ENCODE measurements at regions not wholly inside any gene's neighbourhood (a gene's known extent, or its start where the extent isn't known, plus 50 kb on each side); places are given as distances from the start of the nearest gene placed in this dataset.
"Not testable (repeated sequence)": the region's sequence is repeated elsewhere in the genome, so short reads cannot be mapped to it uniquely, and the experiment has no call there.

DNA sequence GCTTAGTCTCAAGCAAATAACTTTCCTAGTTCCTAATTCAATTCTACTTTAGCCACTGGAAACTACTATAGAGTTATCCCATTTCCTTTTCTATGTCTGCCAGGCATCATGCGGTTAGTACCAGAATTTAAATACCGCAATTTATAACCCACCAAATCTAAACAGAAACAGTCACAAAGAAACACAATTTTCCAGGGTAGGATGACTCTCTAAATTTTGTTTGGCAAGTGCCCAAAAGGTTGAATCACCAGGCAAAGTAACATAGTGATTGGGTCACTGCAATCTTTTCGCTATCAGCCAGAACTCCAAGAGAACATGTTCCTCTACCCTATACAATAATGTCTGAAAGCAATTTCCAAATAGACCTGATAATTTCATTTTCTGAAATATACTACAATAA, 240.2 kb upstream of the GRIA3 start:
- Histone ChIP-seq H3K4me3 (no peak overlapping the region), H3K4me1 (replicated peaks) (no peaks in the 10 kb centered on the region), H3K36me3 (no peaks in the 10 kb centered on the region), H3K27ac (no peak overlapping the region), H3K27me3 (replicated peaks; ENCODE audit: insufficient read depth) (no peaks in the 10 kb centered on the region), H3K9me3 (no peaks in the 10 kb centered on the region)
- TF ChIP-seq POLR2A (IDR thresholded peaks at IDR 0.05) (no peak), POLR2AphosphoS5 (IDR thresholded peaks at IDR 0.05) (no peak)
- TF ChIP-seq, protein P1, sequence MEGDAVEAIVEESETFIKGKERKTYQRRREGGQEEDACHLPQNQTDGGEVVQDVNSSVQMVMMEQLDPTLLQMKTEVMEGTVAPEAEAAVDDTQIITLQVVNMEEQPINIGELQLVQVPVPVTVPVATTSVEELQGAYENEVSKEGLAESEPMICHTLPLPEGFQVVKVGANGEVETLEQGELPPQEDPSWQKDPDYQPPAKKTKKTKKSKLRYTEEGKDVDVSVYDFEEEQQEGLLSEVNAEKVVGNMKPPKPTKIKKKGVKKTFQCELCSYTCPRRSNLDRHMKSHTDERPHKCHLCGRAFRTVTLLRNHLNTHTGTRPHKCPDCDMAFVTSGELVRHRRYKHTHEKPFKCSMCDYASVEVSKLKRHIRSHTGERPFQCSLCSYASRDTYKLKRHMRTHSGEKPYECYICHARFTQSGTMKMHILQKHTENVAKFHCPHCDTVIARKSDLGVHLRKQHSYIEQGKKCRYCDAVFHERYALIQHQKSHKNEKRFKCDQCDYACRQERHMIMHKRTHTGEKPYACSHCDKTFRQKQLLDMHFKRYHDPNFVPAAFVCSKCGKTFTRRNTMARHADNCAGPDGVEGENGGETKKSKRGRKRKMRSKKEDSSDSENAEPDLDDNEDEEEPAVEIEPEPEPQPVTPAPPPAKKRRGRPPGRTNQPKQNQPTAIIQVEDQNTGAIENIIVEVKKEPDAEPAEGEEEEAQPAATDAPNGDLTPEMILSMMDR (IDR thresholded peaks at IDR 0.05), result no peak
- DNase-seq (ENCODE audit: low spot score), result no peak
- 95% methylated on average over 3 of the region's 3 CpGs for whole genome bisulfite sequencing
- intact Hi-C loops (cut with DNase I), result no loop called here

DNA sequence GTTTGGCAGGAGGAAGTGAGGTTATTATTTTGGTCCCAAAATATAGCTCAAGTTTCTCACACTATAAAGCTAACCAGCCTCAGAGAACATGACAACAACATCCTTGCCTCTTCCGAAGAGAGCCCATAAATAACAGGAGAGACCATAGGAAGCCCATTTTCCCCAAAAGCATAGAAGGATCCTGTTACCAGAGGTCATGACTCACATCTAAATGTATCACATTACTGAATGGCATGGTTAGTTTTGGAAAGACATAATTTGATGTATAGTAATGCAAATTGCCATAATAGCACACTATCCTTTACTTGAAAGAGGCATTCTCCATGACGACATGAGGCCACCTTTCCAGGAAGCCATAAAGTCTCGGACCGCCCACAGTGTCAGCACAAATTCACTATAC, 238.8 kb upstream of the GRIA3 start:
- intact Hi-C loops (cut with DNase I), result no loop called here
- Histone ChIP-seq H3K36me3 (no peaks in the 10 kb centered on the region), H3K4me3 (no peak overlapping the region), H3K9me3 (no peaks in the 10 kb centered on the region), H3K27ac (no peak overlapping the region), H3K27me3 (replicated peaks; ENCODE audit: insufficient read depth) (no peaks in the 10 kb centered on the region), H3K4me1 (replicated peaks) (no peaks in the 10 kb centered on the region)
- 81% methylated on average over 4 of the region's 4 CpGs for WGBS
- TF ChIP-seq POLR2A (IDR thresholded peaks at IDR 0.05), result no peak
- TF ChIP-seq POLR2AphosphoS5 (IDR thresholded peaks at IDR 0.05), result no peak
- TF ChIP-seq, protein P1 (IDR thresholded peaks at IDR 0.05), result no peak
- DNase-seq (ENCODE audit: low spot score), result no peak

- TF ChIP-seq POLR2A (IDR thresholded peaks at IDR 0.05), result no peak
- TF ChIP-seq POLR2AphosphoS5 (IDR thresholded peaks at IDR 0.05), result no peak
- TF ChIP-seq, protein P1 (IDR thresholded peaks at IDR 0.05), result no peak
- 85% methylated on average over 2 of the region's 2 CpGs for WGBS
- H3K36me3 ChIP-seq, result no peaks in the 10 kb centered on the region
- no peak for DNase-seq (ENCODE audit: low spot score)
- H3K4me3 ChIP-seq, result no peak overlapping the region
- H3K9me3 ChIP-seq, result no peaks in the 10 kb centered on the region
- intact Hi-C loops (cut with DNase I), result no loop called here
- H3K27ac ChIP-seq, result no peak overlapping the region
- H3K4me1 ChIP-seq (replicated peaks), result no peaks in the 10 kb centered on the region
- H3K27me3 ChIP-seq (replicated peaks; ENCODE audit: insufficient read depth), result no peaks in the 10 kb centered on the region
Measured at GRCh38 chrX:122972604-122973003, 211.5 kb upstream of the GRIA3 start.

GRCh38 chrX:122982521-122982920, 201.6 kb upstream of the GRIA3 start:
- DNase-seq (ENCODE audit: low spot score), result no peak
- intact Hi-C loops (cut with DNase I), result no loop called here
- no peaks in the 10 kb centered on the region for H3K4me1 ChIP-seq (replicated peaks)
- H3K4me3 ChIP-seq, result no peak overlapping the region
- H3K27me3 ChIP-seq (replicated peaks; ENCODE audit: insufficient read depth), result no peaks in the 10 kb centered on the region
- TF ChIP-seq, protein P1 (IDR thresholded peaks at IDR 0.05), result no peak
- TF ChIP-seq POLR2A (IDR thresholded peaks at IDR 0.05), result no peak
- no peak for TF ChIP-seq POLR2AphosphoS5 (IDR thresholded peaks at IDR 0.05)
- H3K36me3 ChIP-seq, result no peaks in the 10 kb centered on the region
- H3K9me3 ChIP-seq, result no peaks in the 10 kb centered on the region
- H3K27ac ChIP-seq, result no peak overlapping the region
- WGBS, result 79% methylated on average over 6 of the region's 6 CpGs

DNA sequence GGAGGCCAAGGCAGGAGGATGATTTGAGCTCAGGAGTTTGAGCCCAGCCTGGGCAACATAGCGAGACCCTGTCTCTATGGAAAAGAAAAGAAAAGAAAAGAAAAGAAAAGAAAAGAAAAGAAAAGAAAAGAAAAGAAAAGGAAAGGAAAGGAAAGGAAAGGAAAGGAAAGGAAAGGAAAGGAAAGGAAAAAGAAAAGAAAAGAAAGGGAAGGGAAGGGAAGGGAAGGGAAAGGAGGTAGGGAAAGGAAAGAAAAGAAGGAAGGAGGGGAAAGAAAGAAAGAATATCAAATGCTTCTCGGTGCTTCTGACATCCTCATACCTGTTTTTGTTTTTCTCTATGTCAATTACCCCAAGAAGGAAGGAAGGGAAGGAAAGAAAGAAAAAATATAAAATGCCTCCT, 181.2 kb upstream of the GRIA3 start:
- H3K36me3 ChIP-seq; H3K9me3 ChIP-seq; H3K27me3 ChIP-seq (replicated peaks; ENCODE audit: insufficient read depth); H3K4me3 ChIP-seq; intact Hi-C loops (cut with DNase I); DNase-seq (ENCODE audit: low spot score); H3K4me1 ChIP-seq (replicated peaks); H3K27ac ChIP-seq: not testable (repeated sequence)
- 87% methylated on average over 2 of the region's 2 CpGs for WGBS

Measured in prostate gland (tissue), 2 donors.